ENCODE measurements at regions not wholly inside any gene's neighbourhood (a gene's known extent, or its start where the extent isn't known, plus 50 kb on each side); places are given as distances from the start of the nearest gene placed in this dataset.

GRCh38 chr11:34793666-34794065, 122.5 kb downstream of the APIP start:
- Histone ChIP-seq H3K79me1 (ENCODE audit: low read length) (no peaks in the 10 kb centered on the region), H3K27me3 (ENCODE audit: insufficient read depth, low read length, poor library complexity) (no peaks in the 10 kb centered on the region), H3K4me2 (ENCODE audit: low read length) (no peak overlapping the region), H3K79me2 (ENCODE audit: control insufficient read depth, insufficient read depth, low read length) (no peaks in the 10 kb centered on the region), H3K9ac (ENCODE audit: low read length) (no peak overlapping the region), H4K5ac (ENCODE audit: low read length) (no peak overlapping the region), H3K36me3 (ENCODE audit: control insufficient read depth, insufficient read depth, low read length) (no peaks in the 10 kb centered on the region), H2BK120ac (ENCODE audit: low read depth, low read length) (no peak overlapping the region), H3K27ac (ENCODE audit: low read depth, low read length) (no peak overlapping the region), H3K56ac (ENCODE audit: low read length) (no peak overlapping the region), H3K18ac (ENCODE audit: low read length) (no peak overlapping the region), H3K4ac (ENCODE audit: low read depth, low read length) (no peak overlapping the region), H3K4me1 (ENCODE audit: control insufficient read depth, low read depth, low read length) (peaks cover 2% of the 10 kb centered on the region), H3K4me3 (ENCODE audit: low read length) (no peak overlapping the region), H4K8ac (ENCODE audit: low read depth, low read length) (no peak overlapping the region), H3K23ac (ENCODE audit: low read length) (no peak overlapping the region), H2BK5ac (ENCODE audit: low read length) (no peak overlapping the region), H2AK5ac (ENCODE audit: low read length) (no peak overlapping the region), H2BK15ac (replicated peaks; ENCODE audit: low read depth) (no peak overlapping the region)
- DNase-seq = no peak

- H3K4ac ChIP-seq (ENCODE audit: low read depth, low read length) = no peak overlapping the region
- DNase-seq = no peak
- H2BK120ac ChIP-seq (ENCODE audit: low read depth, low read length) = no peak overlapping the region
- no peak overlapping the region for H3K56ac ChIP-seq (ENCODE audit: low read length)
- no peak overlapping the region for H2BK5ac ChIP-seq (ENCODE audit: low read length)
- no peak overlapping the region for H3K27ac ChIP-seq (ENCODE audit: low read depth, low read length)
- peaks cover 2% of the 10 kb centered on the region for H3K4me1 ChIP-seq (ENCODE audit: control insufficient read depth, low read depth, low read length)
- H4K5ac ChIP-seq (ENCODE audit: low read length) = no peak overlapping the region
- no peak overlapping the region for H2AK5ac ChIP-seq (ENCODE audit: low read length)
- no peaks in the 10 kb centered on the region for H3K79me1 ChIP-seq (ENCODE audit: low read length)
- no peak overlapping the region for H3K23ac ChIP-seq (ENCODE audit: low read length)
- H4K8ac ChIP-seq (ENCODE audit: low read depth, low read length) = no peak overlapping the region
- no CpG with 5 or more reads among the region's 4 CpGs for WGBS (ENCODE audit: extremely low coverage, insufficient coverage, low lambda C conversion rate)
- H3K4me3 ChIP-seq (ENCODE audit: low read length) = no peak overlapping the region
- H3K79me2 ChIP-seq (ENCODE audit: control insufficient read depth, insufficient read depth, low read length) = no peaks in the 10 kb centered on the region
- no peaks in the 10 kb centered on the region for H3K27me3 ChIP-seq (ENCODE audit: insufficient read depth, low read length, poor library complexity)
- no peaks in the 10 kb centered on the region for H3K36me3 ChIP-seq (ENCODE audit: control insufficient read depth, insufficient read depth, low read length)
- H3K18ac ChIP-seq (ENCODE audit: low read length) = peak overlapping the region; percentile 70
- no peak overlapping the region for H2BK15ac ChIP-seq (replicated peaks; ENCODE audit: low read depth)
- H3K9ac ChIP-seq (ENCODE audit: low read length) = no peak overlapping the region
- no peak overlapping the region for H3K4me2 ChIP-seq (ENCODE audit: low read length)
These were observed 123.3 kb downstream of the APIP start for GRCh38 chr11:34792814-34793258.

GRCh38 chr11:34791780-34792542, 124.2 kb downstream of the APIP start:
- H3K23ac ChIP-seq (ENCODE audit: low read length) = no peak overlapping the region
- no peak overlapping the region for H4K8ac ChIP-seq (ENCODE audit: low read depth, low read length)
- no peaks in the 10 kb centered on the region for H3K36me3 ChIP-seq (ENCODE audit: control insufficient read depth, insufficient read depth, low read length)
- peaks cover 2% of the 10 kb centered on the region for H3K4me1 ChIP-seq (ENCODE audit: control insufficient read depth, low read depth, low read length)
- H3K9ac ChIP-seq (ENCODE audit: low read length) = no peak overlapping the region
- peak; percentile 44 for DNase-seq
- no peaks in the 10 kb centered on the region for H3K79me2 ChIP-seq (ENCODE audit: control insufficient read depth, insufficient read depth, low read length)
- H2BK15ac ChIP-seq (replicated peaks; ENCODE audit: low read depth) = no peak overlapping the region
- H4K5ac ChIP-seq (ENCODE audit: low read length) = no peak overlapping the region
- H3K27me3 ChIP-seq (ENCODE audit: insufficient read depth, low read length, poor library complexity) = no peaks in the 10 kb centered on the region
- no peaks in the 10 kb centered on the region for H3K79me1 ChIP-seq (ENCODE audit: low read length)
- H2BK5ac ChIP-seq (ENCODE audit: low read length) = no peak overlapping the region
- H2BK120ac ChIP-seq (ENCODE audit: low read depth, low read length) = no peak overlapping the region
- WGBS (ENCODE audit: extremely low coverage, insufficient coverage, low lambda C conversion rate) = no CpG with 5 or more reads among the region's 5 CpGs
- H3K56ac ChIP-seq (ENCODE audit: low read length) = no peak overlapping the region
- H3K4me2 ChIP-seq (ENCODE audit: low read length) = no peak overlapping the region
- peak overlapping the region; percentile 70 for H3K18ac ChIP-seq (ENCODE audit: low read length)
- no peak overlapping the region for H3K27ac ChIP-seq (ENCODE audit: low read depth, low read length)
- H3K4ac ChIP-seq (ENCODE audit: low read depth, low read length) = no peak overlapping the region
- no peak overlapping the region for H2AK5ac ChIP-seq (ENCODE audit: low read length)
- no peak overlapping the region for H3K4me3 ChIP-seq (ENCODE audit: low read length)

- Histone ChIP-seq H2BK120ac (ENCODE audit: low read depth, low read length) (no peak overlapping the region), H3K79me1 (ENCODE audit: low read length) (no peaks in the 10 kb centered on the region), H3K4me2 (ENCODE audit: low read length) (no peak overlapping the region), H3K23ac (ENCODE audit: low read length) (no peak overlapping the region), H3K4ac (ENCODE audit: low read depth, low read length) (no peak overlapping the region), H4K5ac (ENCODE audit: low read length) (no peak overlapping the region), H3K27me3 (ENCODE audit: insufficient read depth, low read length, poor library complexity) (no peaks in the 10 kb centered on the region), H3K4me1 (ENCODE audit: control insufficient read depth, low read depth, low read length) (peaks cover 2% of the 10 kb centered on the region), H2BK15ac (replicated peaks; ENCODE audit: low read depth) (no peak overlapping the region), H2AK5ac (ENCODE audit: low read length) (no peak overlapping the region), H3K18ac (ENCODE audit: low read length) (no peak overlapping the region), H2BK5ac (ENCODE audit: low read length) (no peak overlapping the region), H4K8ac (ENCODE audit: low read depth, low read length) (no peak overlapping the region), H3K56ac (ENCODE audit: low read length) (no peak overlapping the region), H3K9ac (ENCODE audit: low read length) (no peak overlapping the region), H3K27ac (ENCODE audit: low read depth, low read length) (no peak overlapping the region), H3K4me3 (ENCODE audit: low read length) (no peak overlapping the region), H3K79me2 (ENCODE audit: control insufficient read depth, insufficient read depth, low read length) (no peaks in the 10 kb centered on the region), H3K36me3 (ENCODE audit: control insufficient read depth, insufficient read depth, low read length) (no peaks in the 10 kb centered on the region)
- DNase-seq = peak; percentile 52
- no CpG with 5 or more reads among the region's 3 CpGs for WGBS (ENCODE audit: extremely low coverage, insufficient coverage, low lambda C conversion rate)
These were observed 125.6 kb downstream of the APIP start for GRCh38 chr11:34790620-34791019.

- no peak overlapping the region for H3K56ac ChIP-seq (ENCODE audit: low read length)
- no peak overlapping the region for H2BK5ac ChIP-seq (ENCODE audit: low read length)
- no peak overlapping the region for H3K4me3 ChIP-seq (ENCODE audit: low read length)
- H3K4me2 ChIP-seq (ENCODE audit: low read length) = no peak overlapping the region
- DNase-seq = no peak
- H3K36me3 ChIP-seq (ENCODE audit: control insufficient read depth, insufficient read depth, low read length) = no peaks in the 10 kb centered on the region
- H3K4me1 ChIP-seq (ENCODE audit: control insufficient read depth, low read depth, low read length) = peaks cover 2% of the 10 kb centered on the region
- H3K27me3 ChIP-seq (ENCODE audit: insufficient read depth, low read length, poor library complexity) = no peaks in the 10 kb centered on the region
- H3K9ac ChIP-seq (ENCODE audit: low read length) = no peak overlapping the region
- H3K27ac ChIP-seq (ENCODE audit: low read depth, low read length) = no peak overlapping the region
- no peak overlapping the region for H3K18ac ChIP-seq (ENCODE audit: low read length)
- H4K5ac ChIP-seq (ENCODE audit: low read length) = no peak overlapping the region
- H2AK5ac ChIP-seq (ENCODE audit: low read length) = no peak overlapping the region
- no peak overlapping the region for H2BK120ac ChIP-seq (ENCODE audit: low read depth, low read length)
- no peak overlapping the region for H3K4ac ChIP-seq (ENCODE audit: low read depth, low read length)
- H3K79me1 ChIP-seq (ENCODE audit: low read length) = no peaks in the 10 kb centered on the region
- WGBS (ENCODE audit: extremely low coverage, insufficient coverage, low lambda C conversion rate) = no CpG with 5 or more reads among the region's 4 CpGs
- H2BK15ac ChIP-seq (replicated peaks; ENCODE audit: low read depth) = no peak overlapping the region
- H3K23ac ChIP-seq (ENCODE audit: low read length) = no peak overlapping the region
- no peak overlapping the region for H4K8ac ChIP-seq (ENCODE audit: low read depth, low read length)
- no peaks in the 10 kb centered on the region for H3K79me2 ChIP-seq (ENCODE audit: control insufficient read depth, insufficient read depth, low read length)
These were observed 126.9 kb downstream of the APIP start for GRCh38 chr11:34789196-34789834.
